Heart right ventricle (tissue), 16 donors: ENCODE measurements at regions not wholly inside any gene's neighbourhood (a gene's known extent, or its start where the extent isn't known, plus 50 kb on each side); places are given as distances from the start of the nearest gene placed in this dataset.
"Not testable (repeated sequence)": the region's sequence is repeated elsewhere in the genome, so short reads cannot be mapped to it uniquely, and the experiment has no call there.

Source experiments
- ATAC-seq, 8 donors: fragments of 200-7000 bp; cut with Tn5 transposase; one replicate each; pipeline ENCODE4 v1.9.1; 2020; ENCODE audit warnings: mild to moderate bottlenecking in 8 of 8, moderate library complexity in 8 of 8, moderate number of reproducible peaks in 1 of 8
- DNase-seq, 2 donors: peaks; one replicate each; pipeline ENCODE4 v3.0.0-alpha.2; 2020
- H3K27ac ChIP-seq, 10 donors: fragments of 200-600 bp; sonication (generic) in 2 of 10; one replicate each; pipeline versions ENCODE4 v1.5.0 to v1.8.0; 2020 to 2022; ENCODE audit warnings: mild to moderate bottlenecking in 3 of 10
- H3K27me3 ChIP-seq, 7 donors: fragments of 200-600 bp; one replicate each; pipeline ENCODE4 v1.8.0; 2021 to 2022; ENCODE audit warnings: mild to moderate bottlenecking in 2 of 7
- H3K36me3 ChIP-seq, 9 donors: fragments of 200-600 bp; sonication (generic) in 1 of 9; one replicate each; pipeline versions ENCODE4 v1.5.0 to v1.8.0; 2020 to 2022; ENCODE audit warnings: mild to moderate bottlenecking in 2 of 9
- H3K4me1 ChIP-seq, 9 donors: fragments of 200-600 bp; sonication (generic) in 1 of 9; one replicate each; pipeline versions ENCODE4 v1.5.0 to v1.8.0; 2020 to 2022; ENCODE audit warnings: mild to moderate bottlenecking in 4 of 9
- H3K4me3 ChIP-seq, 10 donors: fragments of 200-600 bp; sonication (generic) in 2 of 10; one replicate each; pipeline versions ENCODE4 v1.5.0 to v1.8.0; 2020 to 2022; ENCODE audit warnings: mild to moderate bottlenecking in 7 of 10, moderate library complexity in 2 of 10
- H3K9me3 ChIP-seq, 11 donors: fragments of 200-600 bp in 10 of 11; sonication (generic) in 2 of 11; one replicate each; pipeline versions ENCODE4 v1.5.0 to v1.8.0; 2013 to 2022; ENCODE audit warnings: mild to moderate bottlenecking in 2 of 11, control low read depth in 1 of 11, moderate library complexity in 1 of 11
- WGBS, 2 donors: extraction: QIAGEN DNeasy Blood & Tissue Kit; methylation state at CpG; one replicate each; pipeline ENCODE4 v1.1.7; 2013; ENCODE audit warnings: inconsistent platforms in 1 of 2; 5-methylcytosine and 5-hydroxymethylcytosine counted together
- intact Hi-C, 10 donors: fragments of 100-400 bp; cut with DNase I; formaldehyde crosslinking; loops; one replicate each; pipeline versions ENCODE4 v1.11.1 to v1.14.2; 2022
- TF ChIP-seq, protein P1 (sequence below), 9 donors: fragments of 200-600 bp; sonication (generic) in 2 of 9; IDR thresholded peaks; one replicate each; pipeline versions ENCODE4 v1.5.0 to v1.8.0; 2021 to 2022; ENCODE audit warnings: antibody characterized with exemption in 9 of 9, mild to moderate bottlenecking in 5 of 9, moderate library complexity in 1 of 9
- donor health status: Arrhythmogenic right ventricular cardiomyopathy.
- donor health status: ischemic (EF 13 %, LVEDD 7.1; RV severe dilation, severe dysfunction).
- donor health status: healthy with polysubstance abuse.
- donor health status: DM: no; HTN: yes; CAD: no.
- donor health status: DM: no; HTN: no; CAD: no.
- donor health status: ischemic (EF 25% LVEDD 6.9; RV normal size, moderate dysfunction).
- donor health status: ischemic (EF 25% LVEDD 5.7; RV mildly dilated, moderate dysfunction).
- donor health status: healthy.
- donor health status: DM: yes; HTN: yes; CAD: no.
- donor health status: Ischemic cardiomyopathy.
- donor health status: ischemic (EF 35%, LVEDD 5.7; RV mildly dilated, moderate dysfunction).
- donor health status: nonischemic (EF 11% LVEDD 7.7; RV severe dilation, severe dysfunction).
- donor health status: DM: yes; HTN: yes; CAD: no.
- donor health status: PGD.
- donor health status: ischemic (EF 29% LVEDD 5.4; RV normal size, mild dysfunction).
- donor health status: nonischemic (EF 23%, LVEDD 6.1; RV moderate dilation, normal function).

GRCh38 chr12:111261911-111262676 is 106.8 kb downstream of the PHETA1 start:
- no peak for ATAC-seq
- no peaks in the 10 kb centered on the region for H3K36me3 ChIP-seq
- no peak overlapping the region for H3K4me3 ChIP-seq
- no peak for DNase-seq
- peaks cover 0 to 6% (median 0%) of the 10 kb centered on the region in 7 donors for H3K27me3 ChIP-seq
- TF ChIP-seq, protein P1, sequence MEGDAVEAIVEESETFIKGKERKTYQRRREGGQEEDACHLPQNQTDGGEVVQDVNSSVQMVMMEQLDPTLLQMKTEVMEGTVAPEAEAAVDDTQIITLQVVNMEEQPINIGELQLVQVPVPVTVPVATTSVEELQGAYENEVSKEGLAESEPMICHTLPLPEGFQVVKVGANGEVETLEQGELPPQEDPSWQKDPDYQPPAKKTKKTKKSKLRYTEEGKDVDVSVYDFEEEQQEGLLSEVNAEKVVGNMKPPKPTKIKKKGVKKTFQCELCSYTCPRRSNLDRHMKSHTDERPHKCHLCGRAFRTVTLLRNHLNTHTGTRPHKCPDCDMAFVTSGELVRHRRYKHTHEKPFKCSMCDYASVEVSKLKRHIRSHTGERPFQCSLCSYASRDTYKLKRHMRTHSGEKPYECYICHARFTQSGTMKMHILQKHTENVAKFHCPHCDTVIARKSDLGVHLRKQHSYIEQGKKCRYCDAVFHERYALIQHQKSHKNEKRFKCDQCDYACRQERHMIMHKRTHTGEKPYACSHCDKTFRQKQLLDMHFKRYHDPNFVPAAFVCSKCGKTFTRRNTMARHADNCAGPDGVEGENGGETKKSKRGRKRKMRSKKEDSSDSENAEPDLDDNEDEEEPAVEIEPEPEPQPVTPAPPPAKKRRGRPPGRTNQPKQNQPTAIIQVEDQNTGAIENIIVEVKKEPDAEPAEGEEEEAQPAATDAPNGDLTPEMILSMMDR (IDR thresholded peaks at IDR 0.05) = no peak
- no peaks in the 10 kb centered on the region for H3K4me1 ChIP-seq
- intact Hi-C loops = no loop called here
- WGBS, 2 donors = 73 to 77% methylated on average over 6 of the region's 6 CpGs
- no peak overlapping the region for H3K27ac ChIP-seq
- no peaks in the 10 kb centered on the region for H3K9me3 ChIP-seq

DNA sequence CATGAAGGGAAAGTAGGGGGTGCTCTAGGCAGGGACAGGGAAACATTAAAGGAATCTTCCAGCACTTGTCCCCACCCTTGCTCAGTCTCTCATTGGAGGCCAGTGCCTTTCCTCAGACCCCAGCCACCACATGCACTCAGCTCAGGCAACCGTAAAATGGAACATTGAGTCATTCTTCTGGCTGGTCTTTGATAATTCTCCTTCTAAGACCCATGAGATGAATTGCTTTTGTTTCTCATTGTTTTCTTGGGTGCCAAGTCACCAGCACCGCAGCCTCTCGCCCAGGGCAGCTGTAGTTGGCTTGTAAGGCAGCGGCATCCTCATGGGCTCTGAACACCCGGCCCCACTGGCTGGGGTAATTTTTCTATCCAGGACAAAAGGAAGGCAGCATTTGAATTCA is 108.2 kb downstream of the PHETA1 start:
- peaks cover 0 to 10% (median 6%) of the 10 kb centered on the region in 7 donors for H3K27me3 ChIP-seq
- H3K9me3 ChIP-seq = no peaks in the 10 kb centered on the region
- no peak for DNase-seq
- intact Hi-C loops = no loop called here
- H3K4me3 ChIP-seq = no peak overlapping the region
- WGBS, 2 donors = 85 to 87% methylated on average over 5 of the region's 5 CpGs
- TF ChIP-seq, protein P1 (IDR thresholded peaks at IDR 0.05) = no peak
- no peak for ATAC-seq
- no peak overlapping the region for H3K27ac ChIP-seq
- H3K4me1 ChIP-seq = no peaks in the 10 kb centered on the region
- H3K36me3 ChIP-seq = no peaks in the 10 kb centered on the region

- TF ChIP-seq, protein P1 (IDR thresholded peaks at IDR 0.05) = no peak
- ATAC-seq (no peak), DNase-seq (no peak)
- WGBS, 2 donors = 94 to 95% methylated on average over 4 of the region's 4 CpGs
- Histone ChIP-seq H3K4me3 (no peak overlapping the region), H3K27ac (no peak overlapping the region), H3K36me3 (no peaks in the 10 kb centered on the region), H3K27me3 (peaks cover 0 to 17% (median 3%) of the 10 kb centered on the region in 7 donors), H3K9me3 (no peaks in the 10 kb centered on the region), H3K4me1 (no peaks in the 10 kb centered on the region)
- intact Hi-C loops = no loop called here
These were observed 109.7 kb downstream of the PHETA1 start for GRCh38 chr12:111259231-111259630.

- H3K9me3 ChIP-seq, DNase-seq, ATAC-seq, H3K4me3 ChIP-seq, H3K36me3 ChIP-seq, H3K4me1 ChIP-seq, intact Hi-C loops, H3K27ac ChIP-seq: not testable (repeated sequence)
- H3K27me3 ChIP-seq = peaks cover 0 to 25% (median 6%) of the 10 kb centered on the region in 7 donors
- 95% methylated on average over 10 of the region's 10 CpGs for WGBS, 2 donors
These were observed 110.8 kb downstream of the PHETA1 start for GRCh38 chr12:111258081-111258480.

- TF ChIP-seq, protein P1 (IDR thresholded peaks at IDR 0.05) = no peak
- intact Hi-C loops = no loop called here
- Histone ChIP-seq H3K36me3 (no peaks in the 10 kb centered on the region), H3K4me1 (no peaks in the 10 kb centered on the region), H3K27ac (no peak overlapping the region), H3K9me3 (no peaks in the 10 kb centered on the region), H3K27me3 (peaks cover 0 to 25% (median 6%) of the 10 kb centered on the region in 7 donors), H3K4me3 (no peak overlapping the region)
- DNase-seq = no peak
- ATAC-seq = no peak
These were observed 111.4 kb downstream of the PHETA1 start for GRCh38 chr12:111257435-111257902.
